KMS-11 (cell line): ENCODE measurements at regions not wholly inside any gene's neighbourhood (a gene's known extent, or its start where the extent isn't known, plus 50 kb on each side); places are given as distances from the start of the nearest gene placed in this dataset.

Experiments used
- H2AFZ ChIP-seq: fragments of 200-600 bp; sonication (generic); 2 replicates; pipeline ENCODE4 v1.6.1; 2016; ENCODE audit warnings: antibody characterized with exemption, mixed run types, low read depth
- H3K27ac ChIP-seq: fragments of 200-600 bp; sonication (generic); 2 replicates; pipeline ENCODE4 v1.6.1; 2016; ENCODE audit warnings: mild to moderate bottlenecking, mixed run types
- H3K27me3 ChIP-seq: fragments of 200-600 bp; sonication (generic); 2 replicates; pipeline ENCODE4 v1.6.1; 2017; ENCODE audit warnings: mild to moderate bottlenecking, low read depth, mixed run types, moderate library complexity; ENCODE audit not compliant: insufficient read depth
- H3K36me3 ChIP-seq: fragments of 200-600 bp; sonication (generic); 2 replicates; pipeline ENCODE4 v1.6.1; 2017; ENCODE audit warnings: mild to moderate bottlenecking, mixed run types; ENCODE audit not compliant: insufficient read depth
- H3K4me1 ChIP-seq: fragments of 200-600 bp; sonication (generic); 2 replicates; pipeline ENCODE4 v1.6.1; 2016; ENCODE audit warnings: mild to moderate bottlenecking, low read depth, mixed run types; ENCODE audit not compliant: poor library complexity, severe bottlenecking
- H3K4me2 ChIP-seq: fragments of 200-600 bp; sonication (generic); 2 replicates; pipeline ENCODE4 v1.7.0; 2016; ENCODE audit warnings: mild to moderate bottlenecking, mixed run types
- H3K4me3 ChIP-seq: fragments of 200-600 bp; sonication (generic); IDR thresholded peaks from 2 replicates; pipeline ENCODE4 v1.6.1; 2017; ENCODE audit warnings: low read depth, low read length, mixed read lengths; ENCODE audit not compliant: insufficient read depth
- H3K79me2 ChIP-seq: fragments of 200-600 bp; sonication (generic); 2 replicates; pipeline ENCODE4 v1.6.1; 2016; ENCODE audit warnings: low read depth, mixed run types; ENCODE audit not compliant: insufficient read depth
- H3K9ac ChIP-seq: fragments of 200-600 bp; sonication (generic); 2 replicates; pipeline ENCODE4 v1.6.1; 2016; ENCODE audit warnings: mild to moderate bottlenecking, mixed run types
- H4K20me1 ChIP-seq: fragments of 200-600 bp; sonication (generic); 2 replicates; pipeline ENCODE4 v1.6.1; 2016; ENCODE audit warnings: mild to moderate bottlenecking, mixed run types; ENCODE audit not compliant: insufficient read depth
- CTCF ChIP-seq: fragments of 200-600 bp; sonication (generic); conservative IDR thresholded peaks from 2 replicates; pipeline ENCODE4 v1.6.1; 2017; ENCODE audit warnings: low read depth, mild to moderate bottlenecking, antibody characterized with exemption, low read length, moderate library complexity, mixed read lengths

- Histone ChIP-seq H3K36me3 (no peaks in the 10 kb centered on the region), H3K79me2 (no peaks in the 10 kb centered on the region), H3K9ac (no peak overlapping the region), H3K4me1 (no peaks in the 10 kb centered on the region), H3K27me3 (no peaks in the 10 kb centered on the region), H4K20me1 (no peaks in the 10 kb centered on the region), H3K27ac (no peak overlapping the region), H3K4me3 (no peak overlapping the region), H3K4me2 (no peak overlapping the region), H2AFZ (no peak overlapping the region)
- TF ChIP-seq CTCF, result no peak
Observed at GRCh38 chrX:124557976-124558375, 211.6 kb downstream of the SH2D1A start.

GRCh38 chrX:124573468-124573867 is 227.1 kb downstream of the SH2D1A start:
- Histone ChIP-seq H3K4me2 (no peak overlapping the region), H2AFZ (no peak overlapping the region)

GRCh38 chrX:124592744-124593143 is 246.4 kb downstream of the SH2D1A start:
- no peaks in the 10 kb centered on the region for H3K79me2 ChIP-seq
- H2AFZ ChIP-seq, result no peak overlapping the region
- H3K27ac ChIP-seq, result no peak overlapping the region
- TF ChIP-seq CTCF, result no peak
- H3K36me3 ChIP-seq, result no peaks in the 10 kb centered on the region
- H3K27me3 ChIP-seq, result no peaks in the 10 kb centered on the region
- no peak overlapping the region for H3K9ac ChIP-seq
- H3K4me1 ChIP-seq, result no peaks in the 10 kb centered on the region
- H3K4me3 ChIP-seq, result no peak overlapping the region
- no peaks in the 10 kb centered on the region for H4K20me1 ChIP-seq
- no peak overlapping the region for H3K4me2 ChIP-seq

More at GRCh38 chrX:124573468-124573867, 227.1 kb downstream of the SH2D1A start:
- H3K27me3 ChIP-seq, result no peaks in the 10 kb centered on the region
- no peak for TF ChIP-seq CTCF
- no peak overlapping the region for H3K4me3 ChIP-seq
- H3K9ac ChIP-seq, result no peak overlapping the region
- H3K27ac ChIP-seq, result no peak overlapping the region
- no peaks in the 10 kb centered on the region for H4K20me1 ChIP-seq
- H3K36me3 ChIP-seq, result no peaks in the 10 kb centered on the region
- H3K79me2 ChIP-seq, result no peaks in the 10 kb centered on the region
- H3K4me1 ChIP-seq, result no peaks in the 10 kb centered on the region

- Histone ChIP-seq H3K27ac (no peak overlapping the region), H4K20me1 (no peaks in the 10 kb centered on the region), H3K4me3 (no peak overlapping the region), H3K36me3 (no peaks in the 10 kb centered on the region), H3K4me2 (no peak overlapping the region), H3K4me1 (no peaks in the 10 kb centered on the region), H3K79me2 (no peaks in the 10 kb centered on the region), H2AFZ (no peak overlapping the region), H3K27me3 (no peaks in the 10 kb centered on the region), H3K9ac (no peak overlapping the region)
- TF ChIP-seq CTCF, result no peak
Observed at GRCh38 chrX:124594017-124594651, 247.8 kb downstream of the SH2D1A start.
